GM19238 (cell line): ENCODE measurements at regions not wholly inside any gene's neighbourhood (a gene's known extent, or its start where the extent isn't known, plus 50 kb on each side); places are given as distances from the start of the nearest gene placed in this dataset.

Experiments
- DNase-seq: peaks from one replicate; pipeline ENCODE4 v3.0.0; 2011; ENCODE audit warnings: low spot score; ENCODE audit not compliant: insufficient read length

DNA sequence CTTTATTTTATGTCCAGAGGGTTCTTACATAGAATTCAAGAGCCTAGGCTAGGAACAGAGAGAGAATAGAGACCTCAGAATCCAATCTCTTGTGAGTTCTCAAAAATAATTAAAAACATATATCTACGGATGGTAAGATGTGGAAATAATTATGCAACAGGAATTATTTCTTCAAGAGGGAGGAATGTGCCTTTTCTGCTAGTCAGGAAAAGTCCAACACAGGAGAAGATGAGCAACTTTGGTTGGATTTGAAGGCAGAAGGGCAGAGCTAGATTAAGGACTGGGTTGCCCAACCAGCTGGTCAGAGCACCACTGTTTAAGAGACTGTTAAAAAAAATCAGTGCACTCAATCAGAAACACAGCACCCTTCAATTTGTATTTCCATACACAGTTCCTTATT, 365.5 kb downstream of the ETNK1 start:
- no peak for DNase-seq

DNA sequence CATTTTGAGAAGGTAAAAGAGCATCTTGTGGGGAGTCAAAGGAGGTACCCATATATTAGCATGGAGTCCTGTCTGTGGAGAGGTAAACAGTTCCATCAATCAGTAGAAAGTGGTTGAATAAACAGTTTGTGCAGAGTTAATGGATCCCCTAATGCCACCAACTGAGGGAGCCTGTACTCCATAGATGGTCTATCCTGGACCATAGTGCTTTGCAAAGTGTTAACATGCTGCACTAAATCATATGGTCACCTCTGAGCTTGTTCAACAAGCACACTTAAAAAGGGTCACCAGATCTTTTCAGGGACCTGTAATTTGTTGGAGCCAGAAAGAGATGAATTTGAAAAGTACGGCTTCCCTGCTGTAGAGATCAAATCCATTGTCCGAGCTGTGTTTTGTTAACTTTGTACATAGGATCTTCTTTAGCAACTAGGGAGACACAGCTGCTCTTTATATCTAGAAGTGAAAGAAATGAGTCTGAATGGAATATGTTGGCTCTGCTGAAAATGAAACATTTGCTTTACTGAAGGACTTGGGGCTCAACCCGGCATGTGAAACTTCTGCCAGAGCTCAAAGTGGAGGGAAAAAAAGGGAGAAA, 366.4 kb downstream of the ETNK1 start:
- no peak for DNase-seq

DNA sequence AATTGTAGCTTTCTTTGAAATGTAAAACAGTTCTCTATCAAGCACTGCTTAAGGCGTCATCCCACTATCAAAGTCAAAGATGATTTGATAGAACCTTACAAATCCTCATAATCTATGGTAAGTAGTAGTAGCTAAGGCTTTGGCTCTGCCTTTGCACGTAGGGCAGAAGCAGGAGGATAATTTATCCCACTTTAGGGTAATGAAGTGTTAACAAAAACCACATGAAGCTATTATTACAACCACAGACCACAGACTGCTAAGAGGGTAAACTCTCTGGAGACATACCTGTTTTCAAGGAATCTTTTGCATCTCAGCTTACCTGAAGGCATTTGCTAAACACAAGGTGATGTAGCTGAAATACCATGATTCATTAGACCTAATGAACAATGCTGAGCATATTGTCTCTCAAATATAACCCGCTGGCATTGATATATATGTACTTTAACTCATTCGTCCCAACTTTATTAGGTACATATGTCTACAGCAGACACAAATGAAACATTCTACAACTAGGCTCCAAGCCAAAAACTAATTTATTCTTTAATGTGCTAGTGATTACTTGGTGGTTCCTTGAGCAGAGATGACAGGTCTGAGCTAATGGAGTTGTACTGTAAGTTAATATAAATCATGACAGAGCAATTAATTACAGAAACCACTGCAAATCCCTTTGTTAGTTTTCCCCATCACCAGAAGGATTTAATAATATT, 368.8 kb downstream of the ETNK1 start:
- no peak for DNase-seq

DNA sequence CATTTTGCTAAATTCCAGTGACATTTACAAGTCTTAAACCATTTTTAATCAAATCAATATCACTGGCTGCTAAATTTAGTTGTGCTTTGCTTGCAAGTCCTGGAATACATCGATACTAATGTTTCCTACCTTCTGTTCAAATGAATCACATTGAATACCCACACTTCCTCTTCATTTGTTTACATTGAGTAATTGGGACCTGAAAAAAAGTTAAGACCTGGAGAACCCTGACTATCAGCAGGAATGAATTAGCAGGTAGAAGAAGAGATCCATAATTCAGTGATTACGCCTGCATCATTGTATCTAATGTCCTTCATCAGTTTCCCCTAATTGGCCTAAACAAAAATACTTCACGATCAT, 369.3 kb downstream of the ETNK1 start:
- DNase-seq: no peak

DNA sequence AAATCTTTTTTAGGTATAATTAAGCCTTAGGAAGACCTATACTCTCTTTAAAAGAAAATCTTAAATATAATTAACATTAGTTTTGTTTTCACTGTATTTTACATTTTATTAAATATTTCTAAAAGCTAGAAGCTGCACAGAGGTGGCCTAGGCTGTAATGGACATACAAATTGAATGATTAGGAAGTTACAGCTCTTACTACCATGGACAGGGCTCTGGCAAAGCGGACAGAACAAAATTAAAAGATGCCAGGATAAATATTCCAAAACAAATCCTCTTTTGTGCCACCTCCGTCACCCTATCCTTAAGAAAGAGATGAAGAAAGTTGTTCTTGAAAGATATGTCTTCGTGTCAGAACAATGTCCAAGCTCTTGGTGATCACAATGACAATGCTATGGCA, 376.5 kb downstream of the ETNK1 start:
- no peak for DNase-seq

DNA sequence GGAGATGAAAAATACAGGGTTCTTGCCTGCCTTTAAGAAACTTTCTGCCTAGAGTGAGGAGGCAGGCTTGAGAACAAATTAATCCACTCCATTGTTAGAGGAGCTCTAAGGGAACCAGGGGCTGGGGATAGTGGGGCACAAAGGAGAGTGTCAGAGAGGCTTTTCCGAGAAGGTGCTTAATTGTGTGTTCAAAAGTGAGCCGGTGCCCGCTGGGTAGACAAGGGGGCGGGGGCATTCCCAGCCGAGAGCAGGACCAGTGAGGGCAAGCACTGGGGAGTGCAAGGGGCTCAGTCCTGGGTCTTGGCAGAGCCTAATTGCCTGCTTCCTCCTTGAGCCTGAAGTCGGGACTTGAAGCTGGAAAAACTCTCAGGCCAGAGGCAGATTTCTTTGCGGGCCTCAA, 377.4 kb downstream of the ETNK1 start:
- DNase-seq: no peak

DNA sequence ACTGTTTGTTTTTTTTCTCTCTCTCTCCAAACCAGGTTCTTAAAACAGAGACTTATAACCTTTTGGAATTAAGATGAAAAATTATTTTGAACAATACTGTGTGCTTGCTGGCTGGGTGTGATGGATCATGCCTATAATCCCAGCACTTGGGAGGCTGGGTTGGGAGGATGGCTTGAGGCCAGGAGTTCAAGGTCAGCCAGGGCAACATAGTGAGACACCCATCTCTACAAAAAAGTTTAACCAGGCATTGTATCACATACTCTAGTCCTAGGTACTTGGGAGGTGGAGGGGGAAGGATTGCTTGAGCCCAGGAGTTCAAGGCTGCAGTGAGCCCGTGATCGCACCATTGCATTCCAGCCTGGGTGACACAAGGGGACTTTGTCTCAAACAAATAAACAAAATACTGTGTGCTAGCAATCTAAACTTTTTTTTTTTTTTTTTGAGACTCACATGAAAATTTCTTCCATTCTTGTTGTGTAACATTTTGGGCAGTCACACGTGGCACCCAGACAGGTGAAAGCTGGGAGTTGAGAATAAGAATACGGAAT, 379.6 kb downstream of the ETNK1 start:
- DNase-seq: no peak

DNA sequence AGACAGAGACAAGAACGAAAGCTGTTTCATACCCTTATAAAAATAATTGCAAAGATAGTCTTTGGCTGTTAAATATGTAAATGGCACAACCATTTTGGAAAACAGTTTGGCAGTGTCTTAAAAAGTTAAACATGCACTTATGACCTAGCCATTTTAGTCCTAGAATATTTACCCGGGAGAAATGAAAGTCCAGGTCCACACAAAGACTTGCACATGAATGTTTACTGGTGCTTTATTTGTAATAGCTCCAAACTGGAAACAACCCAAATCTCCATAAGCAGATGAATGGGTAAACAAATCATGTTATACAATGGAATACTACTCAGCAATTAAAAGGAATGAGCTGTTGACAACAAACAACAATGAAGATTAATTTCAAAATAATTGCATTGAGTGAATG, 380.4 kb downstream of the ETNK1 start:
- DNase-seq: no peak

DNA sequence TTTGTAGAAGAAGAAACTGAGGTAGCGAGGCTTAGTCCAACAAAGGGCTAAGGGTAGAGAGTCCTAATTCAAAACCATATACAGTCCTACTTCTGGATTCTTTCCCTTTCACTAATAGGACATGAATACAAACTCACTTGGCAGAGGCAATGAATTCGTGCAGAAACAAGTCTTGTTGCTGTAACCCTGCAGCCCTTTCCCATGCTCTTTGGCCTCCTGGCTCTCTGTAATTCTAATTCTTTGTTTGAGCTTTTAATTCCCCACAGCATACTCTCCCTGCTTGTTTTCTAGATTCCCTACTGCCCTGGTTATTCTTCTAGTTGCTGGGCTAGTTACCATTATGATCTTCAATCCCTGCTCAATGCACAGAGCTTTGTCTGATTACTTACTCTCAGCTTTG, 381.4 kb downstream of the ETNK1 start:
- DNase-seq: no peak

DNA sequence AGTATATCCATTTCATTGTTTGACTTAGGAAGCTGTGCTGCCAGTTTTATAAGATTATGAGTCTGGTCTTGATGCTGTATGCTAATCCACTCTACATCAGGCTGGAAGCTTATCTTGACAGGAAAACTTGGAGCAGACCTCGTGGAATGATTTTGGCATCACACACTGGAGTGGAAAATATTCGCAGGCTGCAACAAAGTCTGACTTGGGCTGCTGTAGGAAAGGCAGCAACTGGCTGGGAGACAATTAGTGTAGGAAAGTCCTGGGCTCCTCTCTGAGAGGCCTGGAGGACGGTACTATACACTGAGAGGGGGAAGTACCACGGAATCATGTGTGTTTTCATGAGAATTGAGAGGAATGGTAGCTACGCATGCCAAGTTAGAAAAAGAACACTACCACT, 383.7 kb downstream of the ETNK1 start:
- no peak for DNase-seq

DNA sequence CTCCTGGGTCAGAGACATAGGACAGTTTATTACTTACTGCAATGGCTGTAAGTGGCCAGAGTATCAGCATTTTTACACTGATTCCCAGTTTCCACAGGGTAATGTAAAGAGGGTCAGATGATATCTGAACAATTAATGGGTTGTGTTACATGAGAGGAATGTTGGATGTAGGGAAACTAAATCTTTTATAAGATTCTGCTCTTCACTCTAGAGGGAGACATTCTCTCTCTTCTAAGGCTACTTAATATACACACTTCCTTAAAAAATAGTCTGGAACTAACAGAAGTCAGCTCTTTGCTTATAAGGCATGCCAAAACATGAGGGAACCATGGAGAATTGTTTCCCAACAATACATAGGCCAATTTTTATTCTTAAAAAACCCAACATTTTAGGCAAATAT, 389.8 kb downstream of the ETNK1 start:
- no peak for DNase-seq

DNA sequence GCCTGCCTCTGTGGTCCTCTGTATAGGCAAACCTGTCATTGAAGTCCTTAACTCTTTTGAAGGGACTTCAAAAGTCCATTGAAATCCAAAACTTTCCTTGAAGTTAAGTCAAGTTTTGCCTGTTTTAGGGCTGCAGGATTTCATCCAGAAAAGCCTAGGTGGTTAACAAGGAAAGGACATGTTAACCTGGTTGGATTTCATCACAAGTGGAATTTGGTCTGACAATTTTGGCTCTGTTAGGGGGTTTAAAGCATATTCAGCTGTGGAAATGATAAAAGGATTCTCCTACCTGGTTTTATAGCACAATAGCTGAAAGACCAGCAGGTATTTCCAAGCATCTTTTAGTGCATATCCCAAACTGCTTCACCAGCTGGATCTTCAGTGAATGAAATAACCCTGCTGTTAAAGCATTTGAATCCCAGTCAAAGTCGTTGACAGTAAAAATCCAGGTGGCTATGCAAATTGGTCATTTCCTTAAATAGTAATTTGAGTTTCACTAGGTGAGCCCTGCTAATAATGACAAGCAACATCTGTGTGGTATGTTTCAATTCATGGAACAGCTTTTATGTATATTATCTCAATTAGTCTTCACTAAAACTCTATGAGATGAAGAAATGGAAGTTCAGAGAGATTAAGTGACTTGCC, 400.5 kb downstream of the ETNK1 start:
- no peak for DNase-seq

DNA sequence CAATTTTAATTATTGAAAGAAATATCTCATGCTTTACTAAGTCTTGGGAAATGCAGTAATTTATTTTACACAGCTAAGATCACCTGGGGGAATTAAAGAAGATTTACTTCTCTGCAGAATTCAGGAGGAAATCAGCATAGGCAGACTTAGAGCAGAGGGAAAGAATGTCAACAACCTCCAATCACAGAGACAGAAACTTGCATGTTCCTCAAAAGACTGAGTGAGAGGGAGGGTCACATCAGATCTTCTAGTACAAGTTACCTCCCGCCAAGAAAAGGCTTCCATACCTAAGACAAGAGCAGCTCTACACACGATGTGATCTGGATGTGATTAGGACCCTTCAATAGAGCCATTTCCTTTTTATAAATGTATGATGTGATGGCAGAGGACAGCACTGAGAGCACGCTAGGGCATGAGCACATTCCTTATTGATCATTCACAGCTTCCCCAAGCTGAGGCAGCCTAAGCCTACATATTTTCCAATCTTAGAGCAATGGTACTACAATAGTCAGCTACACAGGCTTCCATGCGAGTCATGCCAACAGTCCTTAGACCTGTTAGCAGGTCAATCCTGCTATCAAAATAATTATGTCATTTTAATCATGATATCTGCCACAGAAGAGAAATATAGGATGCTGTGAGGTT, 403.3 kb downstream of the ETNK1 start:
- DNase-seq: no peak

DNA sequence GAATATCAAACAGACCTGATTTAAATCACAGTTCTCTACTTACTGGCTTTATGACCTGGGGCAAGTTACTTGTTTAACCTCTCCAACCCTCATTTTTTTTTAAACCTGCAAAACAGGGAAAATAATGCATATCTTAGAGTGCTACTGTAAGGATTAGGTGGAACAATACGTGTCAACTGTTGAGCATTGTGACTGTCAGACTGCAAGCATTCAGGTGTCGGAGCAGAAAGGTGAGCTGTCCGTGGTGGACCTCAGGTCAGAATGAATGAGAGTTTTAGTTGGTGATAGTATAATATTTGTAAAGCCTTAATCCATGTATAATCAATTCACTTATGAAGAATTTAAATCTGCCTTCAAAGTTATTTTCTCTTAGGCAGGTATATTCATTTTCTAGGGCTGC, 404.2 kb downstream of the ETNK1 start:
- no peak for DNase-seq

DNA sequence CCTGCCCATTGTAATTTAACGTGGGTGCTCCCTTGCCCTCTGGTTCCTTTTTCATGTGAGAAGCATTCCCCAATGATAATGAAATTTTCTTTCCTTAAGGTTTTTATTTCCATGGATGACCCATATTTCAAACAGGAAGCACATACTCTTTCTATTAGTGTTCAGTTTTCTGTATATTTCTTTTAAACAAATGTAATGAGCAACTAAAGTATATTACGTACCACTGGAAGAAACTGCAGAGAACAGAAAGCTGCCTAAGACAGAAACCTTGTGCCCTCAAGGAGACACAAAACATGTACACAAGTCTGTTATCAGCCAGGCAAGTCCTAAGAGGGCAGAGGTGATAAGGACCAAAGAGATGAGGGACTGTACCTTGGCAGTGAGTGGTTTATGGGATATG, 414.9 kb downstream of the ETNK1 start:
- DNase-seq: no peak

DNA sequence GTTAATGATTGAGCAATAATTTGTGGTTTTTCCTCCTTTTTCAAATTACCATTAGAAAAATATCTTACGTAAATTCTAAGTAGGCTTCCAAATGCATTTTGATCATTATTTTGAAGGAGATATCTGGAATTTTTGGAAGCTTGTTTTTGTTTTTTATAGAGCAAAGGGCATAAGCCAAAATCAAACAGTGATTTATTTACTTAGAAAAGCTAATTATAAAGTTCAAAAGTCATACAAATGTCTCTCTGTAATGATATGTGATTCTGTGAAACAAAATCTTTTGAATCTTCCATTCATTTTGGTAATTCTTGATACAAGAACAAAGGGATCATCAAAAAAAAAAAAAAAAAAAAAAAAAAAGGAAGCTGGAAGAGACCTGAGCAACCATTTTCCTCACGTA, 416.8 kb downstream of the ETNK1 start:
- no peak for DNase-seq

DNA sequence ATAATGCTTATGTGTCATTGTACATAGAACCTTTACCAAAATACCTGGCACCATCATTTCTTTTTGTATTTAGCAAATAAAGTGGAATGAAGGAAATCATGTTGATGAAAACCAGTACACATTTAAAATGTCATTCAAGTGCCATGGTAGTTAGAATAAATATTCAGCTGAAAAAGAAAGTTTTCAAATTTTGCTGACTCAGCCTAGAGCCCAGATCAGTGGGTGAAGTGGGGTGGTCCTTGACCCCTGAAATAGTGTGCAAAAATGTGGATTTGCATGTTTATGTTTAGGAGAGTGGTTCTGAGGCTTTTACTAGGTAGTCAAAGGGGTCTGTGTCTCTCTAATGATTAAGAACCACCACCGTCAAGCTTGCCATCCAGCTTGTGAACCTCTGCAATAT, 418.7 kb downstream of the ETNK1 start:
- DNase-seq: no peak

DNA sequence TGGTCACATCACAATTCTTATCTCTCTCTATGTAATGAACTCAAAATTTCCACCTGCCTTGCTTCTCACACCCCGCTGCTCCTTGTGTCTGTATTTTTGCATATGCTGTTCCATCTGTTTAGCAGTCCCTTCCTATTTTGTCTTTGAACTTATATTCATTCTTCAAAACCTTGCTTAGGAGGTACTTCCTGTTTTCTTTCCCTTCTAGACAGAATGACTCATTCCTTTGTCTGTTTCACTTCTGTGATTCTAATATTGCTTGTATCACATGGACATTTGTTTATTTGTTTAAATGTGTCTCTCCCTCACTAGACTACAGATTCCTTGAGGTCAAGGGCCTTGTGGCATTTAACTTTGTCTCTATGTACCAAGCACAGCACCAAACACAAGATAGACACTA, 424.2 kb downstream of the ETNK1 start:
- no peak for DNase-seq

DNA sequence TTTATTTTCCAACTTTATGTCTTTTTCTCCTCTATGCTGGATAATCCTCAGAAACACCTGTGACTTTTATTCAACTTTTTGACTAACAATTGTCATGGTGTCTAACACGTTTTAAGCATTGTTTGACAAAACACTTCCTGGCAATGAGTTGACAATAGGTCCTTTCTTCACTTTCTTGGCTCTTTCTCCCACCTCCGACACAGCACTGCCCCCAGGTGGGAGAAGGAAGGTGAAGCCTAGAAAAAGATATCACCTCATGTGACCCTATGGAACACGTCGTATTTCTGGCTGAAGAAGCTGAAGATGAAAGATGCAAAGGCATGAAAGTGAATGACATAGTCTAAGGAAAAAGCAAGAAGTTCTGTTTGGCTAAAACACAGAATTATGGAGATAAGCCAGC, 430.0 kb downstream of the ETNK1 start:
- DNase-seq: no peak

DNA sequence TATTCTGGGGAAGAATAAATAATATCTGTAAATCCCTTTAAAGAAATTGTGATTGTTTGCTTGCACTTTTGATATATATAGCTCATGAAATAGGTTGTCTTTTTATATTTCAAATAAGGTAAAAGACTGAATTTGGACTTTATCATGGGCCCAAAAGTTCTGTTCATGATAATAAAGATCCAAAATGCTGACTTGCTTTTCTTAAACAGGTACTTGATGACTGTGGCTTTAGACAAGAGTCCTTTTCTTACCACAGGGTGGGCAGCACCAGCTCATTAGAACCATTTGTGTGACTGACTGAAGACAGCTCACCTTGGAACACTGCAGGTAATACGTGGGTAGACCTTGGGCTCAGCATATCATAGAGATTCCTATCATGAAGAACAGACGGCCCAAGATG, 432.6 kb downstream of the ETNK1 start:
- no peak for DNase-seq

DNA sequence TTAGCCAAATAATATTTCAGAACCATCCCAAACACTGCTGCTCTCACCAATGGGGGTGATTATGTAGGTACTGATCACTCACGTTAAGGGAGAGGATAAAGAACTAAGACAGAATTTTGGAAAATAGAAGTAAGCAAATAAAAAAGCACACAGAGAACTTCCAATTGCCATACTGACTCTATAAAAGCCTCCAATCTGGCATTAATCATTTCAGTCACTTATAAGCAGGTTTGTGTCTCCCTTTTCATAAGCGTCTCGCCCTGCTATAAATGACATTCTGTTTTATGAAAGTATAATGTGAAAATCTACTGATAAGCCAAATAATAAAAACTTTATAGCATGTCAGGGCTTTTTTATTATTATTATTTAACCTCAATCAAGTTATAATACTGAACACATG, 435.2 kb downstream of the ETNK1 start:
- no peak for DNase-seq

DNA sequence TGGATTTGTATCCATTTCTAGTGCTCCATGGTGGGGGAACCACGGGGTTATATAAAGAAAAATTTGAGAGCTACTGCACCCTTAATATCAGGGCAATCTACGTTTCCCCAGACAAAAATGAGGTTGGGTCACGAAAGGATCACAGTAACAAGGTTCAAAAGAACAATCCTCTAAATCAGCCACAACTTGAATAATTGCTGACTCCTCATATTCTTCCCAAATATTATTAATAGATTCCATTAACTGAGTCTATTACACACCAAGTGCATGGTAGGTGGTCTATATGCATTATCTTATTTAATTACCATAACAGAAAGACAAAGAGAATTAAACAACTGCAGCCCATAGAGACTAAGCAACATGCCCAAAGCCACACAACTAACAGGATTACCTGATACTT, 438.2 kb downstream of the ETNK1 start:
- no peak for DNase-seq
